ENCODE measurements at regions not wholly inside any gene's neighbourhood (a gene's known extent, or its start where the extent isn't known, plus 50 kb on each side); places are given as distances from the start of the nearest gene placed in this dataset.

- no peaks in the 10 kb centered on the region for H3K79me2 ChIP-seq (ENCODE audit: insufficient read depth, low read length)
- no peak for TF ChIP-seq CTCF (IDR thresholded peaks at IDR 0.05; ENCODE audit: low read length)
- no peak for TF ChIP-seq EZH2 (IDR thresholded peaks at IDR 0.05; ENCODE audit: borderline replicate concordance, low read length)
- no peak overlapping the region for H3K4me2 ChIP-seq (ENCODE audit: low read length)
- no peaks in the 10 kb centered on the region for H3K36me3 ChIP-seq (ENCODE audit: insufficient read depth, low read length)
- no peaks in the 10 kb centered on the region for H3K9me2 ChIP-seq (ENCODE audit: low read depth, low read length)
- no peak overlapping the region for H3K4me3 ChIP-seq (ENCODE audit: low read depth, low read length, poor library complexity, severe bottlenecking)
- no peaks in the 10 kb centered on the region for H3F3A ChIP-seq (ENCODE audit: insufficient read depth, low read length)
- H3K27me3 ChIP-seq (ENCODE audit: insufficient read depth, low read length), result no peaks in the 10 kb centered on the region
- H4K20me1 ChIP-seq (ENCODE audit: insufficient read depth, low read length), result no peaks in the 10 kb centered on the region
- H3K4me1 ChIP-seq (ENCODE audit: insufficient read depth, low read length, severe bottlenecking), result no peaks in the 10 kb centered on the region
- H3K9ac ChIP-seq (ENCODE audit: low read length), result no peak overlapping the region
- H3K9me3 ChIP-seq (ENCODE audit: low read length), result no peaks in the 10 kb centered on the region
- H2AFZ ChIP-seq (ENCODE audit: low read length), result no peak overlapping the region
- H3K27ac ChIP-seq (ENCODE audit: low read depth, low read length, poor library complexity, severe bottlenecking), result no peak overlapping the region
Observed at GRCh38 chr18:6575908-6576307, 153.6 kb upstream of the ARHGAP28 start.

GRCh38 chr18:6576718-6577375 is 152.7 kb upstream of the ARHGAP28 start:
- no peak overlapping the region for H3K27ac ChIP-seq (ENCODE audit: low read depth, low read length, poor library complexity, severe bottlenecking)
- H3K79me2 ChIP-seq (ENCODE audit: insufficient read depth, low read length), result no peaks in the 10 kb centered on the region
- no peaks in the 10 kb centered on the region for H3K27me3 ChIP-seq (ENCODE audit: insufficient read depth, low read length)

GRCh38 chr18:6578686-6579085 is 150.8 kb upstream of the ARHGAP28 start:
- no peaks in the 10 kb centered on the region for H3K9me2 ChIP-seq (ENCODE audit: low read depth, low read length)
- no peak overlapping the region for H3K4me2 ChIP-seq (ENCODE audit: low read length)
- no peaks in the 10 kb centered on the region for H4K20me1 ChIP-seq (ENCODE audit: insufficient read depth, low read length)
- H3K36me3 ChIP-seq (ENCODE audit: insufficient read depth, low read length), result no peaks in the 10 kb centered on the region
- no peak overlapping the region for H3K27ac ChIP-seq (ENCODE audit: low read depth, low read length, poor library complexity, severe bottlenecking)
- no peaks in the 10 kb centered on the region for H3K9me3 ChIP-seq (ENCODE audit: low read length)
- no peaks in the 10 kb centered on the region for H3K27me3 ChIP-seq (ENCODE audit: insufficient read depth, low read length)
- H3K4me3 ChIP-seq (ENCODE audit: low read depth, low read length, poor library complexity, severe bottlenecking), result no peak overlapping the region
- no peaks in the 10 kb centered on the region for H3F3A ChIP-seq (ENCODE audit: insufficient read depth, low read length)
- H2AFZ ChIP-seq (ENCODE audit: low read length), result no peak overlapping the region
- H3K4me1 ChIP-seq (ENCODE audit: insufficient read depth, low read length, severe bottlenecking), result no peaks in the 10 kb centered on the region
- H3K9ac ChIP-seq (ENCODE audit: low read length), result no peak overlapping the region
- H3K79me2 ChIP-seq (ENCODE audit: insufficient read depth, low read length), result no peaks in the 10 kb centered on the region
- TF ChIP-seq CTCF (IDR thresholded peaks at IDR 0.05; ENCODE audit: low read length) (no peak), EZH2 (IDR thresholded peaks at IDR 0.05; ENCODE audit: borderline replicate concordance, low read length) (no peak)

More at GRCh38 chr18:6576718-6577375, 152.7 kb upstream of the ARHGAP28 start:
- Histone ChIP-seq H3K4me1 (ENCODE audit: insufficient read depth, low read length, severe bottlenecking) (no peaks in the 10 kb centered on the region), H3K9ac (ENCODE audit: low read length) (no peak overlapping the region), H3K4me3 (ENCODE audit: low read depth, low read length, poor library complexity, severe bottlenecking) (no peak overlapping the region), H3F3A (ENCODE audit: insufficient read depth, low read length) (no peaks in the 10 kb centered on the region), H3K9me3 (ENCODE audit: low read length) (no peaks in the 10 kb centered on the region), H4K20me1 (ENCODE audit: insufficient read depth, low read length) (no peaks in the 10 kb centered on the region), H3K4me2 (ENCODE audit: low read length) (no peak overlapping the region), H2AFZ (ENCODE audit: low read length) (no peak overlapping the region), H3K36me3 (ENCODE audit: insufficient read depth, low read length) (no peaks in the 10 kb centered on the region), H3K9me2 (ENCODE audit: low read depth, low read length) (no peaks in the 10 kb centered on the region)
- no peak for TF ChIP-seq EZH2 (IDR thresholded peaks at IDR 0.05; ENCODE audit: borderline replicate concordance, low read length)
- TF ChIP-seq CTCF (IDR thresholded peaks at IDR 0.05; ENCODE audit: low read length), result no peak

Measured in OCI-LY1 (cell line).